ENCODE measurements at regions not wholly inside any gene's neighbourhood (a gene's known extent, or its start where the extent isn't known, plus 50 kb on each side); places are given as distances from the start of the nearest gene placed in this dataset.

- H3K4me3 ChIP-seq = no peak overlapping the region
- TF ChIP-seq CTCF (IDR thresholded peaks at IDR 0.05) (no peak), EP300 (IDR thresholded peaks at IDR 0.05) (no peak)
- no peaks in the 10 kb centered on the region for H3K36me3 ChIP-seq
- H3K27me3 ChIP-seq = no peaks in the 10 kb centered on the region
- no peak overlapping the region for H3K27ac ChIP-seq
- ATAC-seq = no peak
- WGBS, 2 donors (ENCODE audit: low coverage in 1 of 2) = 58 to 94% methylated on average over 4 of the region's 4 CpGs
- H3K4me1 ChIP-seq = no peaks in the 10 kb centered on the region
- H3K9me3 ChIP-seq = no peaks in the 10 kb centered on the region
Measured at GRCh38 chrX:122582280-122582974, 601.7 kb upstream of the GRIA3 start.

GRCh38 chrX:122582975-122583305 is 601.1 kb upstream of the GRIA3 start:
- Histone ChIP-seq H3K4me3 (no peak overlapping the region), H3K9me3 (no peaks in the 10 kb centered on the region), H3K36me3 (no peaks in the 10 kb centered on the region), H3K4me1 (no peaks in the 10 kb centered on the region), H3K27me3 (no peaks in the 10 kb centered on the region), H3K27ac (no peak overlapping the region)
- TF ChIP-seq POLR2A (IDR thresholded peaks at IDR 0.05) (no peak), EP300 (IDR thresholded peaks at IDR 0.05) (no peak), POLR2AphosphoS5 (IDR thresholded peaks at IDR 0.05) (no peak), CTCF (IDR thresholded peaks at IDR 0.05) (no peak)
- ATAC-seq = no peak

GRCh38 chrX:122583551-122583950 is 600.5 kb upstream of the GRIA3 start:
- H3K4me3 ChIP-seq = no peak overlapping the region
- no peaks in the 10 kb centered on the region for H3K9me3 ChIP-seq
- WGBS, 2 donors (ENCODE audit: low coverage in 1 of 2) = 85 to 100% methylated on average over 1 to 3 of the region's 3 CpGs
- ATAC-seq = no peak
- no peaks in the 10 kb centered on the region for H3K36me3 ChIP-seq
- no peaks in the 10 kb centered on the region for H3K4me1 ChIP-seq
- no peaks in the 10 kb centered on the region for H3K27me3 ChIP-seq
- TF ChIP-seq EP300 (IDR thresholded peaks at IDR 0.05) (no peak), POLR2A (IDR thresholded peaks at IDR 0.05) (no peak), POLR2AphosphoS5 (IDR thresholded peaks at IDR 0.05) (no peak), CTCF (IDR thresholded peaks at IDR 0.05) (no peak)
- H3K27ac ChIP-seq = no peak overlapping the region

GRCh38 chrX:122584981-122585380 is 599.1 kb upstream of the GRIA3 start:
- no peak for ATAC-seq
- Histone ChIP-seq H3K36me3 (no peaks in the 10 kb centered on the region), H3K4me3 (no peak overlapping the region), H3K4me1 (no peaks in the 10 kb centered on the region), H3K9me3 (no peaks in the 10 kb centered on the region), H3K27me3 (no peaks in the 10 kb centered on the region), H3K27ac (no peak overlapping the region)
- TF ChIP-seq POLR2AphosphoS5 (IDR thresholded peaks at IDR 0.05) (no peak), EP300 (IDR thresholded peaks at IDR 0.05) (no peak), CTCF (IDR thresholded peaks at IDR 0.05) (no peak), POLR2A (IDR thresholded peaks at IDR 0.05) (no peak)
- 17 to 25% methylated on average over 2 of the region's 2 CpGs for WGBS, 2 donors (ENCODE audit: low coverage in 1 of 2)

- H3K27ac ChIP-seq = no peak overlapping the region
- no peak for ATAC-seq
- H3K9me3 ChIP-seq = no peaks in the 10 kb centered on the region
- no peaks in the 10 kb centered on the region for H3K4me1 ChIP-seq
- H3K4me3 ChIP-seq = no peak overlapping the region
- no peak for TF ChIP-seq POLR2AphosphoS5 (IDR thresholded peaks at IDR 0.05)
- no peak for TF ChIP-seq EP300 (IDR thresholded peaks at IDR 0.05)
- no peak for TF ChIP-seq POLR2A (IDR thresholded peaks at IDR 0.05)
- TF ChIP-seq CTCF (IDR thresholded peaks at IDR 0.05) = no peak
- H3K27me3 ChIP-seq = no peaks in the 10 kb centered on the region
- 67% methylated on average over 1 of the region's 1 CpG; no CpG with 5 or more reads in 1 of the 2 donors for WGBS, 2 donors (ENCODE audit: low coverage in 1 of 2)
- H3K36me3 ChIP-seq = no peaks in the 10 kb centered on the region
Measured at GRCh38 chrX:122586831-122587230, 597.2 kb upstream of the GRIA3 start.
